ENCODE measurements at regions not wholly inside any gene's neighbourhood (a gene's known extent, or its start where the extent isn't known, plus 50 kb on each side); places are given as distances from the start of the nearest gene placed in this dataset.

- H3K27ac ChIP-seq (ENCODE audit: low read depth in 2 of 2, low read length in 2 of 2) = no peak overlapping the region
- H3K4me1 ChIP-seq (ENCODE audit: control insufficient read depth in 2 of 3, insufficient read depth in 2 of 3, low read depth in 1 of 3, low read length in 3 of 3) = no peaks in the 10 kb centered on the region
- no peaks in the 10 kb centered on the region for H3K36me3 ChIP-seq (ENCODE audit: control insufficient read depth in 2 of 3, insufficient read depth in 3 of 3, low read length in 3 of 3)
- no peak overlapping the region for H3K9ac ChIP-seq (ENCODE audit: low read length in 3 of 3)
- intact Hi-C loops (cut with DNase I) = no loop called here
- FAIRE-seq (no peak), DNase-seq (no peak)
- H3K9me3 ChIP-seq (ENCODE audit: control insufficient read depth in 2 of 3, insufficient read depth in 1 of 3, low read length in 3 of 3) = no peaks in the 10 kb centered on the region
- TF ChIP-seq CTCF (IDR thresholded peaks at IDR 0.05; ENCODE audit: borderline replicate concordance, extremely low read depth, insufficient read depth) = no peak
- no peaks in the 10 kb centered on the region for H3K27me3 ChIP-seq (ENCODE audit: control insufficient read depth, insufficient read depth, low read length)
- H3K4me3 ChIP-seq (ENCODE audit: low read length in 3 of 3) = no peak overlapping the region
Observed at GRCh38 chr4:18214411-18215055, 193.0 kb upstream of the LCORL start.

- H3K4me3 ChIP-seq (ENCODE audit: low read length in 3 of 3) = no peak overlapping the region
- no peak for TF ChIP-seq CTCF (IDR thresholded peaks at IDR 0.05; ENCODE audit: borderline replicate concordance, extremely low read depth, insufficient read depth)
- FAIRE-seq = no peak
Observed at GRCh38 chr4:18213576-18214198, 192.1 kb upstream of the LCORL start.

GRCh38 chr4:18209448-18209847, 187.9 kb upstream of the LCORL start:
- DNase-seq = no peak
- H3K9me3 ChIP-seq (ENCODE audit: control insufficient read depth in 2 of 3, insufficient read depth in 1 of 3, low read length in 3 of 3) = no peaks in the 10 kb centered on the region
- H3K36me3 ChIP-seq (ENCODE audit: control insufficient read depth in 2 of 3, insufficient read depth in 3 of 3, low read length in 3 of 3) = no peaks in the 10 kb centered on the region
- no peak overlapping the region for H3K27ac ChIP-seq (ENCODE audit: low read depth in 2 of 2, low read length in 2 of 2)
- H3K4me1 ChIP-seq (ENCODE audit: control insufficient read depth in 2 of 3, insufficient read depth in 2 of 3, low read depth in 1 of 3, low read length in 3 of 3) = no peaks in the 10 kb centered on the region
- no peak overlapping the region for H3K4me3 ChIP-seq (ENCODE audit: low read length in 3 of 3)
- H3K27me3 ChIP-seq (ENCODE audit: control insufficient read depth, insufficient read depth, low read length) = no peaks in the 10 kb centered on the region
- no peak overlapping the region for H3K9ac ChIP-seq (ENCODE audit: low read length in 3 of 3)
- intact Hi-C loops (cut with DNase I) = no loop called here
- no peak for FAIRE-seq
- no peak for TF ChIP-seq CTCF (IDR thresholded peaks at IDR 0.05; ENCODE audit: borderline replicate concordance, extremely low read depth, insufficient read depth)

More at GRCh38 chr4:18213576-18214198, 192.1 kb upstream of the LCORL start:
- Histone ChIP-seq H3K27ac (ENCODE audit: low read depth in 2 of 2, low read length in 2 of 2) (no peak overlapping the region), H3K4me1 (ENCODE audit: control insufficient read depth in 2 of 3, insufficient read depth in 2 of 3, low read depth in 1 of 3, low read length in 3 of 3) (no peaks in the 10 kb centered on the region), H3K27me3 (ENCODE audit: control insufficient read depth, insufficient read depth, low read length) (no peaks in the 10 kb centered on the region), H3K9ac (ENCODE audit: low read length in 3 of 3) (no peak overlapping the region), H3K36me3 (ENCODE audit: control insufficient read depth in 2 of 3, insufficient read depth in 3 of 3, low read length in 3 of 3) (no peaks in the 10 kb centered on the region), H3K9me3 (ENCODE audit: control insufficient read depth in 2 of 3, insufficient read depth in 1 of 3, low read length in 3 of 3) (no peaks in the 10 kb centered on the region)
- intact Hi-C loops (cut with DNase I) = no loop called here
- no peak for DNase-seq

Measured in kidney (tissue), 13 donors.